ENCODE measurements at regions not wholly inside any gene's neighbourhood (a gene's known extent, or its start where the extent isn't known, plus 50 kb on each side); places are given as distances from the start of the nearest gene placed in this dataset.
"Not testable (repeated sequence)": the region's sequence is repeated elsewhere in the genome, so short reads cannot be mapped to it uniquely, and the experiment has no call there.

DNA sequence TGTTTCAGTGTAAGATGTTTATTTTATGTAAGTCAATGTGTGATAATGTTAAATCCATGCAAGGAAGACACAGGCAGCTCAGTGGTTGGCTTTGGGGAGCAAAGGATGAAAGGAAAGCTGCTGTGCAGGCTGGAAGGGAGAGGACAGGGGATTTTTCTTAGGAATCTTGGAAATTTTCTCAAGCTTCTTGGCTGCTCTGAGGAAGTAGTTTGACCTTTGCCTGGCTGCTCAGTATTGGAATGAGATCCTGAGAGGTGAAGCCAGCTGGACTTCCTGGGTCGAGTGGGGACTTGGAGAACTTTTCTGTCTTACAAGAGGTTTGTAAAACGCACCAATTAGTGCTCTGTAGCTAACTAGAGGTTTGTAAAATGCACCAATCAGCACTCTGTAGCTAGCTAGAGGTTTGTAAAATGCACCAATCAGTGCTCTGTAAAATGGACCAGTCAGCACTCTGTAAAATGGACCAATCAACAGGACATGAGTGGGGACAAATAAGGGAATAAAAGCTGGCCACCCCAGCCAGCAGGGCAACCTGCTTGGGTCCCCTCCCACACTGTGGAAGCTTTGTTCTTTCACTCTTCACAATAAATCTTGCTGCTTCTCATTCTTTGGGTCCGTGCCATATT lies 105.2 kb upstream of the BASP1 start:
- not testable (repeated sequence) for TF ChIP-seq EZH2phosphoT487 (IDR thresholded peaks at IDR 0.05; ENCODE audit: low read length); EZH2 (optimal IDR thresholded peaks at IDR 0.05; ENCODE audit: low read depth, low read length)
- TF ChIP-seq, protein P1, sequence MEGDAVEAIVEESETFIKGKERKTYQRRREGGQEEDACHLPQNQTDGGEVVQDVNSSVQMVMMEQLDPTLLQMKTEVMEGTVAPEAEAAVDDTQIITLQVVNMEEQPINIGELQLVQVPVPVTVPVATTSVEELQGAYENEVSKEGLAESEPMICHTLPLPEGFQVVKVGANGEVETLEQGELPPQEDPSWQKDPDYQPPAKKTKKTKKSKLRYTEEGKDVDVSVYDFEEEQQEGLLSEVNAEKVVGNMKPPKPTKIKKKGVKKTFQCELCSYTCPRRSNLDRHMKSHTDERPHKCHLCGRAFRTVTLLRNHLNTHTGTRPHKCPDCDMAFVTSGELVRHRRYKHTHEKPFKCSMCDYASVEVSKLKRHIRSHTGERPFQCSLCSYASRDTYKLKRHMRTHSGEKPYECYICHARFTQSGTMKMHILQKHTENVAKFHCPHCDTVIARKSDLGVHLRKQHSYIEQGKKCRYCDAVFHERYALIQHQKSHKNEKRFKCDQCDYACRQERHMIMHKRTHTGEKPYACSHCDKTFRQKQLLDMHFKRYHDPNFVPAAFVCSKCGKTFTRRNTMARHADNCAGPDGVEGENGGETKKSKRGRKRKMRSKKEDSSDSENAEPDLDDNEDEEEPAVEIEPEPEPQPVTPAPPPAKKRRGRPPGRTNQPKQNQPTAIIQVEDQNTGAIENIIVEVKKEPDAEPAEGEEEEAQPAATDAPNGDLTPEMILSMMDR (IDR thresholded peaks at IDR 0.05; ENCODE audit: low read length): not testable (repeated sequence)
